ELF-1 (cell line): ENCODE measurements at regions not wholly inside any gene's neighbourhood (a gene's known extent, or its start where the extent isn't known, plus 50 kb on each side); places are given as distances from the start of the nearest gene placed in this dataset.
"Not testable (repeated sequence)": the region's sequence is repeated elsewhere in the genome, so short reads cannot be mapped to it uniquely, and the experiment has no call there.

Experiments used
- DNase-seq: peaks from one replicate; pipeline ENCODE4 v3.0.0-alpha.2; 2016; ENCODE audit warnings: low read depth, low spot score

DNA sequence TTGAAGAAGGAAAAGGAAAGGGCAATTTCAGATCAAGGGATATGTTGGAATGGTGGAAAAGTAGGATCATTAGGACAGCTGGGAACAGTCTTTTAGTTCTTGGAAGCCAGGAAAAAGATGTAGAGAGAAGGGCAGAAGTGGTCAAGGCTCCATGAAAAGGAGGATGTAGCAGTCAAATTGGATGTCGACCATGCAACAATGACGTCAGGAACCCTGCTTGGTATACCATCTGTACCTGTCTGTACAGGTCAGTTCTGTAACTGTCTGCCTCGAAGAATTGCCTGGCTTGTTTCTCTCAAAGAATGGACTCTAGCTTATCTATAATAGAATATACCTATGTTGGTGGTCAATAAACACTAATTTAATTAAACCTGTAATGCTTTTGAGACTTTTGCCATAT, 157.8 kb upstream of the SGO1 start:
- no peak for DNase-seq

DNA sequence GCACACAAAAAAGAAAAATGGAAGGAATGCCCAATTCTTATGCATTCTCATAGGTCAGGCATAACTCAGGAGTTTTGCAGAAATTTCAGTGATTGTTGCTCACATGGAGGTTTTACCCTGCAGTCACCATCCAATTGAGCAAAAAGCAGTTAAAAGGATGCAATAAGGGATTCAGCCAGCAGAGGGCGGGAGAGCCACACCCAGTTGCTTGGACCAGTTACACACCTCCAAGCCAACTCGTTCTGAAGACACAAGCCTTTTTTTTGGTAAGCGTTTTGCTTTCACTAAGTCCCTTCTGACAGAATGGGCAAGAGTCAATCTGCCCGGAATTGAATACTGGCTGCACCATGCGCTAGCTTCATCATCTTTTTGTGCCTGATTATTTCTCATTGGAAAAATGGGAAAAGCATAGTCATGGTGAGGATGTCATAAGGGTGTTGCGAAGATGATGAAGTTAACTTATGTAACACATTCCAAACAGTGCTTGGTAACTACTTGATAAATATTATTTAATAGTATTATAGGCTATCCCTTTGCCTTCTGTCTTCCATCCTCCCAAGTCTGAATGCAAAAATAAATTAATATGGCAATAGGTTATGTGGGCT, 154.4 kb upstream of the SGO1 start:
- peak; percentile 86 for DNase-seq

DNA sequence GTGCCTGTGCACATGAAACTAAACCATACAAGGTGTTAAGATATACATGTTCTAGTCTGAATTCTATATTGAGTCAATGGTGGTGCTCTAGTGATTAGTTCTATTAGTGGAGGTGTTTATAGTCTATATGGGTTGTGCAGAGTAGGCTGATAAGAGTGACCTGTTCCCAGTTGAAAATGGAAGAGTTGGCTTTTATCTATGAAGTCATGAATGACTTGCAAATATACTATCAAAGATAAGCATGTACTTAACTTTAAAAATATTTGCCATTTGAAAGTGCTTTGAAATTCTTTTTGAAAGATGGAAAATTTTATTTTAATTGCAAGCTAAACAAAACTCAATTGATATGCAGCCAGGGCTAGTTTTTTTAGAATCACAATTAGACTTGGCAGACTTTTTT, 150.6 kb upstream of the SGO1 start:
- no peak for DNase-seq

DNA sequence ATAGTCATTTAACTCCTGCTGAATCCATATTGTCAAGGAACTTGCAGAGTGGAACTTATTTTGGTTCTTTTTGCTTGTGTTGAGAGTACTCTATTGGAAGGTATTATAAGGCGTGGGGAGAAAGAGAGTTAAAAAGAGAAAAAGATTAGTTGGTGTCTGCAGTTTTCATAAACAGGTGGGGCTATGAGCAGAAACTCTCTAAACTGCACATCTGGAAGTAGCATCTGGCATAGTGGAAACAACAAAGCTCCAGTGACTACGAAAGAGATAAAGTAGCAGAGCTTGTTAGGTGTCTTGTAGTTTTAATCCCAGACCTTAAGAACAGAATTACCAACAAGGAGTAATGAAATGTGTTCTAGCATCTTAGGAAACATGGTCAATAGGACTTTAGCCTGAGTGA, 148.8 kb upstream of the SGO1 start:
- no peak for DNase-seq

DNA sequence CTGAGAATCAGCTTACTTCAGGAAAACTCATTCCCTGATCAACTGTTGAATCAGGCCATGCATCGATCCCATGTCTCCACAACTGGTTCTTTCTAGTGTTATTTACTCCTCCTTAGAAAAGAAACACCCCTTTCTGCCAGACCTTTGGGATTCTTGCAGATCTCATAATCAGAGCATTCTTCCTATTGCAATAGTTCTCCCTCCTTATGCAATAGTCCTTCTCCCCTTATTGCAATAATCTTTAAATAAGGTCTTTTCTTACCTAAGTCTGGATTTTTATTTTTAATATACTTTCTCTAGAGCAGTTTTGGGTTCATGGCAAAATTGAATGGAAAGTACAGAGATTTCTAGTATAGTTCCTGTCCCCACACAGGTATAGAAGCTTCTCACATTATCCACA, 141.9 kb upstream of the SGO1 start:
- DNase-seq: no peak

DNA sequence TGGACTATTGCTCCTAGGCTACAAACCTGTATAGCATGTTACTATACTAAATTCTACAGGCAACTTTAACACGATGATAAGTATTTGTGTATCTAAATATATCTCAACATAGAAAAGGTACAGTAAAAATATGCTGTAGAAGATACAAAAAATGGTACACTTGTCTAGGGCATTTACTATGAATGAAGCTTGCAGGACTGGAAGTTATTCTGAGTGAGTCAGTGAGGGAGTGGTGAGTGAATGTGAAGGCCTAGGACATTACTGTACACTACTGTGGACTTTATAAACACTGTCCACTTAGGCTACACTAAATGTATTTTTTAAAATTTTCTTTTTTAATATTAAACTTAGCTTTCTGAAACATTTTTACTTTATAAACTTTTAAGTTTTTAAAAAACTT, 140.5 kb upstream of the SGO1 start:
- DNase-seq: no peak

DNA sequence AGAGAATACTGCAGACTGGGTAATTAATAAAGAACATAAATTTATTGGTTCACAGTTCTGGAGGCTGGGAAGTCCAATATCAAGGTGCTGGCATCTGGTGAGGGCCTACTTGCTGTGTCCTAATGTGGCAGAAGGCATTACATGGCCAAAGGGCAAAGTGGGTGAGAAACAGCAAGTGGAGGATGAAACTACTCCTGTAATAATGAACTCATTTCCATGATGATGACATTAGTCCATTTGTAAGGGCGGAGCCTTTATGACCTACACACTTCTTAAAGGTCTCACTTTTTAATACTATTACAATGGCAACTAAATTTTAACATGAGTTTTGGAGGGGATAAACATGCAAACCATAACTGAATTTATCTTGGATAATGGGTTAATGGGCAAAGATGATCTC, 139.6 kb upstream of the SGO1 start:
- DNase-seq: no peak

DNA sequence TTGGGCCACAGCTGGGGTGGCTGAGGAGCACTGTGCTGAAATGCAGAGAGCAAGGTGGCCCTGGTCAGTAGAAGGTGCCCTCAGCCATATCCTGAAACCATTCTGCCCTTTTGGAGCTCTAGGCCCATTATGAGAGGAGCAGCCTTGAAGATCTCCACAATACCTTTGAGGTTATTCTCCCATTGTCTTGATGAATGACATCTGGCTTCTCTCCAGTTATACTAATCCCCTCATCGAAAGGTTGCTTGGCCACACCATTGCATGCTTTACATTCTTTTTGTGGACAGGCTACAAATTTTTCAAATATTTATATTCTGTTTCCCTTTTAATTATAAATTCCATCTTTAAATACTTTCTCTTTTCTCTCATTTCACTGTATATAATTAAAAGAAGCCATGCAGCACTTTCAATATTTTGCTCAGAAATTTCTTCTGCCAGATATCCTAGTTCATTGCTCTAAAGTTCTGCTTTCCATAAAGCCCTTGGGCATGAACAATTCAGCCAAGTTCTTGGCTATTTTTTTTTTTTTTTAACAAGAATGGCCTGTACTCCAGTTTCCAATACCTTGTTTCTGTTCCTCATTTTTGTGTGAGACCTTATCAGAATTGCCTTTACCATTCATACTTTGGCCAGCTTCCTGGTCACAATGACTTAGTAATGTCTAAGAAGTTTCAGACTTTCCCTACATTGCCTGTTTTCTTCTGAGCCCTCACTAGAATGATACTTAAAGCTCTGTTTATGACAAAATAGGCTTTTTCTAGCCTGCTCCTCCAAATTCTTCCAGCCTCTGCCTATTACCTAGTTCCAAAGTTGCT, 138.9 kb upstream of the SGO1 start:
- no peak for DNase-seq

DNA sequence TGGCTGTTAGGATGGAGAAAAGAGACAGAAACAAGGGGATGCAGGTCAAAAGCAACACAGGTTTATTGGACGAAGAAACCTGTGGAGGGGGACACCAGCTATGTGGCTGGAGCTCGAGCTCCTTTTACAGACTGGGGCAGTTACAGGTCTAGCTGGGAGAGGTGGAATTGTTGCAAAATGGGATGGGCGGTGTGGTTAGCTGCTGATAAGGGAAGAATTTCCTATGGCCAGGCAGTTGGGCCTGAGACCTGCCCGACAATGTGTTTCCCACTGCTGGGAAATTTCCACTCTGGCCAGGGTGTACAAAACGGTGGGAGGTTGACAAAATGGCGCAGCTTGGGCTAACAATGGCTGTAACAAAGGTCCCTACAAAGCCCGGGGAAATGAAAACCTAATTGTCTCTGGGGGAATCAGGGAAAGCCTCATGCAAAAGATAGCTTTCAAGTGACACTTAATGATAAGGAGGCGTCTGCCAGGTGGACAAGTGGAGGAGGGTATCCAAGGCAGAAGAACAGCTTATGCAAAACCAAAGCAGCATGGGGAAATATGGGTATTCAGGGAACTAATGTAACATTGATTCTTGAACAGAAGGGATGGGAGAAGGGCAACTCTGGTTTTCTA, 137.4 kb upstream of the SGO1 start:
- DNase-seq: peak; percentile 29

DNA sequence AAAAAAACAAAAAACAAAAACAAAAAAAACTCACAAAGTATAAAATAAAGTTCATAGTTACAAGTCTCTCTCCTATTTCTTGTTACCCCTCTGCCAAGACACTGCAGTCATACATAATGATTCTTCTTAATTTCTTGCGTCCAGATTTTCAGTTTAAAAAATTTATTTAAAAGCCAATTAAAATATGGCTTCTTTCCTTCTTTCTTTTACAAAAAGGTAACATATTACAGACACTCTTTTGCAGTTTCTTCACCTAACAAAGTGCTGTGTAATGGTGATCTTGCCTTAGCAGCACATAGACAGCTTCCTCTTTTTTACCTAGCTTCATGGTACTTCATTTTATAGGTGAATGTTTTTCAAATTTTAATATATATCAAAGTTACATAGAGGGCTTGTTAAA, 136.1 kb upstream of the SGO1 start:
- no peak for DNase-seq

DNA sequence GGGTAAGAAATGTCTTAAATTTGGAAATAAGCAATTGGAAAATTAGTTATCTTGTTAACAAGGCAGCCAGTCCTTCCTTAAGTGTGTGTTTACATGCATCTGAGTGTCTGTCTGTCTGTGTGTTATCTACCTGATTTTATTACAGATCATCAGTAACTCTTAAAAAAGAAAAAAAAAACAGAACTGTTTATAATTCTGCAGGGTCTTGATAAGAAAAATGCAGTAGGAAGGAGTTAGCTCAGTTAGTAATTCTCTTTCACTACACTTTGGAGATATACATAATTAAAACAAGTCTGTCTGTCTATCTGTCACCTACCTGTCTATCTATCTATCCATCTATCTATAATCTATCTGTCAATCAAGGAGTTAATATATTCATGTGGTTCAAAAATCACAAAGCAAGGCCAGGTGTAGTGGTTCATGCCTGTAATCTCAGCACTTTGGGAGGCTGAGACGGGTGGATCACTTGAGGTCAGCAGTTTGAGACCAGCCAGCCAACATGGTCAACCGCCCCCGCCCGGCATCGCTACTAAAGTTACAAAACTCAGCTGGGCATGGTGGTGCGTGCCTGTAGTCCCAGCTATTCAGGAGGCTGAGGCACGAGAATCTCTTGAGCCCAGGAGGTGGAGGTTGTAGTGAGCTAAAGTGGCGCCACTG, 135.5 kb upstream of the SGO1 start:
- no peak for DNase-seq

DNA sequence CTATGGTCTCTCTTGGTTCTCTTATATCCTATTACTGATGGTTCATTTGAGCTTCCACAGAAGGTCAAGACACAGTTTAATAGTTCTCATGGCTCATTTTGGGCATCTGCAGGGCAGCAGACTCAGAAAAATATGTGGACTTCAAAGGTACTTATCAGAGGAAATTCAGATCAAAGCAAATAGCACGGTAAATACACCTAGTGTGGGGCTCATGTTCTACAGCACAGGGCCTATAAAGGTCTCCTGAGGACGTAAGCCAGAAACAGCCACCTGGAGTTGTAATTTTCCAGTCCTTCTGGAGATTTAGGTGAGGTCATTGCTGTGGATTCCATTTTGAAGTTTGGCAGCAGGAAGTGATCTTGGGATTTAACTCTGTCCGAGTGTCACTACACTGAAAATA, 134.5 kb upstream of the SGO1 start:
- DNase-seq: peak; percentile 16

DNA sequence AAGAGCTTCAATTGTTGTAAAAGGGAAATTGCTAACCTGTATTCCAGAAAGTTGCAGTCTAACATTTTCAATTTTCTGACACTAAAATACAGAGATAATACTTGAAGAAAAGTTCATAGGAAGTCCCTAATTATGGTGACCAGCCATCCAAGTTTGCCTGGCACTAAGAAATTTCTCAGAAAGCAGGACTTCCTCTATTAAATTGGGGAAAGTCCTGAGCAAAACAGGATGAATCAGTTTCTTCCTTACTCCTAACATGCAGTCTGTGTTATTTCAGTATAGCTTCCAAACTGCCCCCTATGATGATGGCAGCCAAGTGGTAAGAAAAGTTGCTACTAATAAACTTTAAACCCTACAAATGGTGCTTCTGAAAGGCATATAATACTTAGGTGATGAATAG, 133.5 kb upstream of the SGO1 start:
- DNase-seq: no peak

DNA sequence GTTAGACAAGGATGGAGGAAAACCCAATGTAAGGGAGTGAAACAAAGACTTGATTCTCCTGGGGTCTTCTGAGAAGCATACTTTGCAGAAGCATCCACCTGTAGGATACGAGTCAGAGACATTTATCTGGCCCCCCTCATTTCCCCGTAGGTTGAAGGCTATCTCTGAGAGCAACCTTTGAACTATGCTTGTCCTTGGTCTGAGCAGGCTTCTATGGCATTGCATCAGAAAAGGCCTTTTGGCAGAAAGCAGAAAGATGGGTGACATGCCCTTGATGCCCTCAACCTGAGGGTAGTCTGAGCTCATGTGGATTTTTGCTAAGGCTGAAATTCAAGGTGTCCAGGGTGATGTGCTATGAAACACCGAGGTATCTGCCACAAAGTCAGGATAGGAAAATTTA, 131.6 kb upstream of the SGO1 start:
- no peak for DNase-seq

DNA sequence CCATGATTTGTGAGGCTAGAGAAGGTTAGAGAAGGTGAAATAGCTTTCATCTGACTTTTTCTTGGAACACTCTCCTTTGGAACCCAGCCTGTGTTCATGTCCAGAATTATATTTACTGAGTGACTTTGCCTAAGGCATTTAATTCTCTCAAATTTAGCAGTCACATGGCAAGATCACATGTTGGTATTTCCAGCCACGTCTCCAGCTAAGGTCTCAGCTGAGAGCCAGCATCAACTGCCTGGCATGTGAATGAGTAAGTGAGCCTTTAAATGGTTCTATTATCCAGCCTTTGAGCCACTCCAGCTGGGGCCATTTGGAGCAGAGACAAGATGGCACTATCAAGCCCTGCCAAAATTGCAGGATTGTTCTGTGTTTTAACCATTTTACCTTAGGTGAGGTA, 130.2 kb upstream of the SGO1 start:
- DNase-seq: no peak

DNA sequence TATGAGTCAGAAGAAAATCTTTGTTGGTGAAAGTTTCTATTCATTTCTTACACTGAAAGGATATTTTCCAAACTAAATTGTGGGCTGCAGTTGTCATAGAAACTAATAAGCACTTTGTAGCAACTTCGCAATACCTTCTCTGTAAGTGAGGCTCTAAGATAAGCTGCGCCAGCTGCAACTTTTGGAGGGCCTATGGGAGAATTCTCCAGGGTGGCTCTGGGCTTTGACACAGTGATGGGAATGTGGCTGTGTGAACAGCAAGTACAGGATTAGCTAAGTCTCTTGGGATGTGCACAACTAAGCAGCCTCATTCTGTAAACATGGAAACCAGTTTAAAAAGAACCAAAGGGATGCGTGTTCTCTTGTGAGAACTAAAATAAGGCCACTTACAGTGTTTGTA, 124.6 kb upstream of the SGO1 start:
- DNase-seq: no peak

DNA sequence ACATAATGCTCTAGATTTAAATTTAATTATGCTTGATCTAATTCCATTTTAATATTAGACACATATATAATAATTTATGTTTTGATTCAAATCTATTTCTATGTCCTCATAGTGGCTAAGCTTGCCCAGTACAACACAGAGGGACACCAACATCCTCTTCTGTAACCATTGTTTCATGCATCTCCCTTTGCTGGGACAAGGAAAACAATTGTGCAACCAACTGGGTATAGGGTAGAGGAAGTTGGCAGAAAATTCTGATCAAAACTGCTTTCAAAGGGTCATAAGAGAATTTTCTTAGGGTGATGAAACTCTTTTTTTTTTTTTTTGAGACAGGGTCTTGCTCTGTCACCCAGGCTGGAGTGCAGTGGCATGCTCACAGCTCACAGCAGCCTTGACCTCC, 121.4 kb upstream of the SGO1 start:
- DNase-seq: no peak

DNA sequence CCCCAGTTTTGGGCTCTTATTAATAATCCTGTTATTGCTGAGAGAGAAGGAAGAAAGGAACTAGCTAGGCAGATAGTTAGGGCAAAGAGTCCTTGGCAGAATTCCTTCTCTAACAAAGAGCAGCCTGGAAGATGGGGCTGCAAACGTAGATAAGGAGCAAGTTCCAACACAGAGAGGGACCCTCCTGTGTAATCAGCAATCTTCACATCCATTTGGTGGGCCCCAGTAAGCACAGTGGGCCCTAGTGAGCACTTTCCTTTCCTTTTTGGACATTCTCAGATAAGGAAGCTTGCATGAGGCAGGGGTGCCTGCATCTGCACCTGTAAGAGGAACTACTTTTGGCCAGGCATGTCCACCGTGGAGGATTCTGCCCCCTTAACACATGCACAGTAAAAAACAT, 119.6 kb upstream of the SGO1 start:
- DNase-seq: no peak

DNA sequence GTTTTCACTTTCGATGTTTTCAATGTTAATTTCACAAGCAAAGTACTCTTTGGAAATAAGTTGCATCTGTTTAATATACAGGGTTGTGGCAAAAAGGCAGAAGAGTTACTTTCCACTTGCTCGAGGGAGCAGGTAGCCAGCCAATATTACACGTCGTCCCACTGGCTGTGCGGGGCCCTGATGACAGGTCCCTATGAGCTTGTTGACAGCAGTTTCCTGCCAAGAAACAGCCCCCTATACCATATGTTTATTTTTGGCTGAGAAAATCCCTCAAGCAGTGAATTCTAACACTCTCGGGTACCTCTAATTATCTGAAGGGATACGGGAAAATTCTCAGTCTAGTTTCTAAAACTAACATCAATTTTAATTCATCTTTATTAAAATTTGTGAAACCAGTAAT, 116.8 kb upstream of the SGO1 start:
- no peak for DNase-seq

DNA sequence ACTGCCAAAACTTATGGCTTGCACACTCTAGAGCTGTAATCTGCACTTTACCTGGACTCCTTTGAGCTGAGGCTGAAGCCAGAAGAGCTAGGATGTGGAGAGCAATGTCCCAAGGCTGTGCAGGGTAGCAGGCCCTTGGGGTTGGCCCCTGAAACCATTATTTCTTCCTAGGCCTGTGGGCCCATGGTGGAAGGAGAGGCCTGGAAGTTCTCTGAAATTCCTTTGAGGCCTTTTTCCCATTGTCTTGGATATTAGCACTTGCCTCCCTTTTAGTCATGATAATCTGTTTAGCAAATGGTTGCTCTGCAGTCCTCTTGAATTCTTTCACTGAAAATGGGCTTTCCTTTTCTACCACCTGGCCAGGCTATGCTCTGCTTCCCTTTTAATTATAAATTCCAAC, 102.0 kb upstream of the SGO1 start:
- peak; percentile 63 for DNase-seq

DNA sequence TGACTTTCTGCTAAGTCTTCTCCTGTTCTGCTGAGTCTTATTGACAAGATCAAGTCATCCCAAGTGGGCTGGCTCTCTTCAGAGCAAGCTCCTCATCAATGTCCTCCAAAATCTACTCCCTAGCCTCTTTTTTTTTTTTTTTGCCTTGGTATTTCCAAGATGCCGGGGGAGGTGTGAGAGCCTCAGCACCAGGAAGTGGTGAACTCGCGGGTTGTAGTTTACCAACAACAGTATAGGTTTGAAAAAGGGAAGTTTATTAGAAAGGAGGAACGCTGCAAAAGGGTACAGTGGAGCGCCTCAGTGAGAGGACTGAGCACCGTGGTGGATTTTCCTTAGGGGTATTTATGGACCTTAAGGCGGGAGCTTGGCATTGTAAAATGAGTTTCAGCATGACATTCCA, 94.3 kb upstream of the SGO1 start:
- no peak for DNase-seq

DNA sequence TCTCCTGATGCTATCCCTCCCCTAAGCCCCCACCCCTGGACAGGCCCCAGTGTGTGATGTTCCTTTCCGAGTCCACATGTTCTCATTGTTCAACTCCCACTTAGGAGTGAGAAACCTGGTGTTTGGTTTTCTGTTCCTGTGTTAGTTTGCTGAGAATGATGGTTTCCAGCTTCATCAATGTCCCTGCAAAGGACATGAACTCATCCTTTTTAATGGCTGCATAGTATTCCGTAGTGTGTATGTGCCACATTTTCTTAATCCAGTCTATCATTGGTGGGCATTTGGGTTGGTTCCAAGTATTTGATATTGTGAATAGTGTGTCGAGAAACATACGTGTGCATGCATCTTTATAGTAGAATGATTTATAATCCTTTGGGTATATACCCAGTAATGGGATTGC, 80.0 kb upstream of the SGO1 start:
- DNase-seq: not testable (repeated sequence)
